ENCODE measurements at regions not wholly inside any gene's neighbourhood (a gene's known extent, or its start where the extent isn't known, plus 50 kb on each side); places are given as distances from the start of the nearest gene placed in this dataset.

DNA sequence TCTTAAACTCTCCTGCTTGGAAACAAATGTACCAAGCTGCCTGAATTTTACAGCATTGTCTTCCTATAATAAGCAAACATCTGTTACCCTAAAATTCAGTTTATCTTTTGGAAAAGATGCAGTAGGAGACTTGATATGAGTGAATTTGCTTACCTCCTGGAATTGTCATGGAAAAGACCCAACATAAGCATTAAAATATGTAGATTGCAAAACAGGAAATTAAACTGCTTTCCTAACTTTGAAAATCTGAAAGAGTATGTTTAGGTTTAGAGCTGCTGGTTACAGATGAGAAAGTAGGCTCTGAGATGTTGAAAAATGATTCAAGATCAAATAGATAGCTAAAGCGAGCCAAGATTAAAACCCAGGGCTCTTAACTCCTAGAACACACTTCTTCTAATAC is 316.5 kb downstream of the SOX11 start:
- no peak for DNase-seq

DNA sequence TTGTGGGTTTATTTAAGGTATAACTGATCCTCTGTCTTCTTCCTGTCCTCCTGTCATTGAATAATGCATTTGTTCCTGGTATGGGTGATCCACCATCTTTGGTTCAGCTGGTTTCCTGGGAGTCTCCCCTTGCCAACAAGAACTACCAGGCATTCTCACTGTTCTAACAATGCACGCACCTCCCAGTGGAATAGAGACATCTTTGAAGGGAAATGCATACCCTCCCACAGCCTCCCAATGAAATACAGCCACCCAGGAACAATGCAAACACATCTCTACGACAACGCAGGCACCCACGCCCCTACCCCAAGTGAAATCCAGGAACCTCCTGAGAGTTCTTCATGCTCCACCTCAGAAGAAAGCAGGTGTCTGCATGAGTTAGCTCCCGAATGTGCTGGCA is 318.0 kb downstream of the SOX11 start:
- DNase-seq, result no peak

DNA sequence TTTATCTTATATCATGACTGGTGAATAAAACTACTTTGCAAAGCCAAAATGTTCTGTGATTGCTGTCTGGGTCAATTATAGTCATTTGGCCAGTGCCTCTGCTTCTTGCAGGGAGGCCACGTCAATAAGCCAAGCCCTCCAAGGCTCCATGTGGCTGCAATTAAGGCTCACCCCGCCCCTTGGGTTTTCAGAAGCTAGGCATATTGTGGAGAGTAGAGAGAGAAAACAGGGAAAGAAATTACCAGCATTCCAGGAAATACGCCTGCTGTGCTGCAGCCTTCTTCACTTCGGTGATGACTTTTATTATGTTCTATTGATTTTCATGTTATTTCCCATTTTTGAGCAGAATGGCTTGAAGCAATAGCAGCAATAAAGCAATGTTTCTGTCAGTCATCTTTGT is 319.7 kb downstream of the SOX11 start:
- no peak for DNase-seq

DNA sequence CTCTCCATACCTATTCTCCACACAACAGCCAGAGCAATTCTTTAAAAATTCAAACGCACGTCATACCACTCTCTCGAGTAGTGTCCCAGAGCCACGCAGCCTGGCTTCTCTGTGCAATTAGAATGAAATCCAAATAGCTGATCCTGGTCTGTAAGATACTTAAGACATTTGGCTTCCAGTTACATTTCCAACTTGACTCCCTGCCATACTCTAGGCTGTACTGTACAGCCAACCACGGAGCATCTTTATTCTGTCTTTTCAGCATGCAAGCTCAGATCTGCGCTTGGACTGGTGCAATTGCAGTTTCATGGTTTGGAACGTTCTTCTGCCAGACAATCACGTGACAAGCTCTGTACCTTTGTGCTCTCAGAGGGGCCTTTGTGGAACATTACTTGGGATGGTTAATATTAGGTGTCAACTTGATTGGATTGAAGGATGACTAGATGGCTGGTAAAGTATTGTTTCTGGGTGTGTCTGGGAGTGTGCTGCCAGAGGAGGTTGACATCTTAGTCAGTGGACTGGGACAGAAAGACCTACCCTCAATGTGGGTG is 325.6 kb downstream of the SOX11 start:
- DNase-seq, result no peak

DNA sequence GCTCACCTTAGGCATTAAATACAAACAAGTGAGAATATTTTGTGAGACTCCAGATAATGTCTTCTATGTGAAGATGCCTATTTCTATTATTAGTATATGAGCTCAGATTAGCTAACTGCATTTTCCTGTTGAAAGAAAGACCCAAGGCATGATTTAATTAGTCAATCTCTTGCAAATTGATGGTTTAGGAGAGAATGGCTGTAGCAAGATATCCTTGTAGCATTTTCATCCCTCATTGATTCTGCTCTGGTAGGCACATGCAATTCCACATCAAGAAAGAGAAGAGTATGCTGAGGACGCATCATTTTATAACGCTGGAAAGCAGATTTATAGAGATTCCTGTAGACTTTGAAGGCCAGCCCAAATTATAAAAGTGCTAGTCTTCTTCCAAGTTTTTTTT is 332.0 kb downstream of the SOX11 start:
- DNase-seq, result no peak

DNA sequence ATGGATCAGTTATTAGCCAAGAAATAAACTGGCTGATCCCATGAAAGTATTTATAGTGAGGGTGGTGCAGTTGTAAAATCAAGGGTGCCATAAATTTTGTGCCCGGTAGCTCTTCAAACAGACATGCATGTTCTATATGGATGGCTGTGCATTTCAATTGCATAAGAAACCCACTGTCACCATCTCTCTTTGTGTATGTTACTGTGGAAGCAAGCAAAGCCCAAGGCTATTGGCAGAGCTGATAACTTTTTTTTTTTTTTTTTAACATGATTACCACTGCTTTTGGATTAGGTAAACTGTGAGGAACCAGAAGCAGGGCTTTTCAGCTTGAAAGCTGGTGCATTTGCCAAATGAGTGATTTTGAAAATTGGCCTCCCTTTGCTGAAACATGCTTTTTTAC is 332.6 kb downstream of the SOX11 start:
- DNase-seq, result no peak

DNA sequence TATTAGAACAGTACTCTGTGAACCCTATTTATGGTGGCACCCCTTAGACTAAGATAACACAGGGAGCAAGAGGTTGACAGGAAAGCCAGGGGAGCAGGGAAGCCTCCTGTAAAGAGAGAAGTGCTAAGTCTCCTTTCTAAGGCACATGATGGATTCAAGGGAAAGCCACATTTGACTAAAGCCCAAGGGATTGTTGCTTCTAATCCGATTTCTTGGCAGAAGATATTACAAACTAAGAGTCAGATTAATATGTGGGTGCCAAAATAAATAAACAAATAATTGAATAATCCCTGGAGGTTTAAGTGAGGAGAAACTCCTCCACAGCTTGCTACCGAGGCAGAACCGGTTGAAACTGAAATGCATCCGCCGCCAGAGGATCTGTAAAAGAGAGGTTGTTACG is 333.2 kb downstream of the SOX11 start:
- no peak for DNase-seq

DNA sequence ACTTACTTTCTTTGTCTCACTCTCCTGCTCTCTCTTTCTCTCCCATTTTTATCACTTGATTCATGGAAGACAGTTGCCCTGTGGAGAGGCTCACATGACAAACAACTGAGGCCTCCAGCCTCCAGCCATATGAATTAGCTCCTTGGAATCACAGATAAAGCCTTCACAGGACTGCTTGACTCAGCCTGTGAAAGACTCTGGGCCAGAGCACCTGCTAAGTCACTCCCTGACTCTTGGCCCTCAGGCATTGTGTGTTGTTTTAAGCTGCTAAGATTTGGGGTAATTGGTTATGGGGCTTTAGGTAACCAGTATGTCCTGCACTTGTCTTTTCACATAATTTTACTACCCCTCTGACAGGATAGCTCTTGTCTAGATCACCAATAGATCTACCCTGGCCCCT is 334.9 kb downstream of the SOX11 start:
- DNase-seq, result no peak

DNA sequence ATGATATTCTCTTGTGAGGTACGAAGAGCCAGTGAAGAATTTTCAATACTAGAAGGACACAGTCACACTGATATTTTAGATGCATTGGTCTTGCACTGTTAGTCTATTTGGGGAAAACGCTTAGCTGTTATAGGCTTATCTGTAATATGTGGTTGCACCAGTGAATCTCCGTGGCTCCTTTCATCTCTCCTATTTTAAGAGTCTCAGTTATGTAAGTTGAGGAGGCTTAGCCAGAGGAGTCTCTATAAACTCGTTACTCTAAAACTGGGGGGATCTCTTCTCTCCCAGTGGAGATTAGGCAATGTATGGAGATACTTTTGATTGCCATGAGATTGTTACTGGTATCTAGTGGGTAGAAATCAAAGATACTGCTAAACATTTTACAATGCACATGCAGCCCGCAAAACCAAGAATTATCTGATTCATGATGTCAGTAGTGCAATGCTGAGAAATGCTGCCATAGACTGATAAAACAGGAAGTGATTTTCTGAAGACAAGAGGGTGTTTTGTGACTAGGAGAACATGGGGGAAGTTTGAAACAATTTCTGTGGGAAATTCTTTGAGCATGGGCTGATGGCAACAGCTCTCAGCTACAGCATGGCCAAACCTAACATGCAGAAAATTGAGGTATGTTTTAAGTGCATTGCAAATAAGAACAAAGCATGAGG is 339.1 kb downstream of the SOX11 start:
- no peak for DNase-seq

DNA sequence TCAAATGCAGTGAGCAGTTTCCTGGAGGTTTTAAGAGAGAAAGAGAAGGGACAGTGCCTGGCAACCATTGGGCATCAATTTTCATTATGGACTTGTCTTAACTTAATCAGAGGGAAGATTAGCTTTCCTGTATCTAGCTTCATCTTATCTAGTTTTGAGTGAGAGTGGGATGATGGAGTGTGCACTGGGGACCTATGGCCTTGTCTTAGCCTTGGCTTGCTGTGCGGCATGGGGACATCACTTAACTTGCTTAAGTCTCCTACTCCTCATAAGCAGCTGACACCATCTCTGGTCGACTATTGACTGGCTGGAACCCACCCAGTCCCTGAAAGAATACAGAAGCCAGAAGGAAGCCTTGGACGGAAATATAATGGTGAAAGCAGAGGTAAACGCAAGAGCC is 344.0 kb downstream of the SOX11 start:
- DNase-seq, result no peak

DNA sequence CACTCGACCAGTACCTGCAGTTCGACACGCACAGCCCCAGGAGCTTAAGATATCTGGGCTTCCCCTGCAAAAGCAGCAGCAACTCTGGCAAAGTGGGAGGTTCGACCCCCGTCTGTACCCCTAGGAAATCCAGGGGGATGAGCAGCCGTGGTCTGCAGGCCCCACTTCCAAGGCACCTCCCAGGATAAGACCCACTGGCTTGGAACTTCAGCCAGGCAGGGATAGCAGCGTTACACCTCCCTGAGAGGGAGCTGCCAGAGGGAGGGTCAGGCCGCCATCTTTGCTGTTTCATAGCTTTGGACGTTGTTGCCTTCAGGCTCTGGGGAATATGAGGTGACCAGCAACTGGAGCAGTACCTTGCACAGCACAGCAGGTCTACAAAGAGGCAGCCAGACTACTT is 351.1 kb downstream of the SOX11 start:
- DNase-seq, result no peak

DNA sequence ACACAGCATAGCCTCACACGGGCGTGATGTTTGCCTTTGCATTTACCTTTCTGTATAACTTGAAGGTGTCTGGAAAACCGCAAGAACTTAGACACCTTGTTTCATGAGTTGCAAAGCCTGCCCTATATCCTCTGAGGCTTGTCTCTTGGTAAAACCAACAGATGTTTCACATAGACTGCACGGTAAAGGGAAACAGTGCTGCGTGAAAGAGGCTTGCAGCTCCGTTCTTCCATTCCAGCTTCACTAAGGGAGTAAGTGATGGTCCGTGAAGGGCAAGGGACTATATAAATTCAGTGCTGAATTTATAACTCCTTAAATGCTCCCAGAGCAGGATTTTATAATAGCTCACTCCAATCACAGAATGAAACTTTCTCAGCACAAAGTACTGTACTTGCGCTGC is 360.5 kb downstream of the SOX11 start:
- no peak for DNase-seq

DNA sequence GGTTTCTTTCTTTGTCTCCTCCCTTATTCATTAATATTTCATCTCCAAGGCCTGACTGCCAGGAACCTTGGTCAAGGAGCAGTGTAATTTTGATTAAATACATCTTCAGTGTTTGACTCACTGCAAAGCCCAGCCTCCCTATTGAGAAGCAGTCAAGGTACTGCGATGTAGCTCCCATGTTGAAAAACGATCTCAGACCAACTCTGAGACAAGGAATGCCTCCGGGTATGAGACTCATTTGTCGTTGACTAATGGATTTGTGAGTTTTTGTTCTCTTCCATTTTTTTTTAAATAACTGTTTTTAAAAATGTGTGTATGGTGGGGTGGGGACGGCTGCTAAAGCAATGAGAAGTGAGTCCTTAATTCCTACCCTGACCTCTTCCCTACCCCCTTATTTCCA is 361.6 kb downstream of the SOX11 start:
- DNase-seq, result no peak

DNA sequence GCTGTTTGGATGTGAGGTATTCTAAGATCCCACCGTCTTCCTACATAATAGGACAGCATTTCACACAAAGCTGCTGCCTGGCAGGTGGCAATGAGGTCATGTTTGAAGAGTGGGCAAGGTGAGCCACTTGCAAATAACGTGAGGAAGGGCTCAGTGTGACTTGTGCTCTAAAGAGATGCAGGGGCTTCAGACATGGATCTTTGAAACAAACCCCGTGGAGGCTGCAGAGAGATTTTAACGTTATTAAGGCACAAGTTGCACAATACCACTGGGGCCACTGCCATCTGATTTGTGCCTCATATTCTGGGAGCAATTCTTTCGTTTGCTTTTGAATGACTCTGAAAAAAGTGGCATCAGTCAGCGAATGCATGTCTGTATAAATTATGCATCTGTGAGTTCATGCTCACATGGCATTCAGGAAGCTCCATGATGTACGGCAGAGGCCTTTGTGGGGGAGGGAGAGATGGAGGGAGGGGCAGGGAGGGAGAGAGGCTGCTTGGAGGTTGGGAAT is 362.0 kb downstream of the SOX11 start:
- no peak for DNase-seq

DNA sequence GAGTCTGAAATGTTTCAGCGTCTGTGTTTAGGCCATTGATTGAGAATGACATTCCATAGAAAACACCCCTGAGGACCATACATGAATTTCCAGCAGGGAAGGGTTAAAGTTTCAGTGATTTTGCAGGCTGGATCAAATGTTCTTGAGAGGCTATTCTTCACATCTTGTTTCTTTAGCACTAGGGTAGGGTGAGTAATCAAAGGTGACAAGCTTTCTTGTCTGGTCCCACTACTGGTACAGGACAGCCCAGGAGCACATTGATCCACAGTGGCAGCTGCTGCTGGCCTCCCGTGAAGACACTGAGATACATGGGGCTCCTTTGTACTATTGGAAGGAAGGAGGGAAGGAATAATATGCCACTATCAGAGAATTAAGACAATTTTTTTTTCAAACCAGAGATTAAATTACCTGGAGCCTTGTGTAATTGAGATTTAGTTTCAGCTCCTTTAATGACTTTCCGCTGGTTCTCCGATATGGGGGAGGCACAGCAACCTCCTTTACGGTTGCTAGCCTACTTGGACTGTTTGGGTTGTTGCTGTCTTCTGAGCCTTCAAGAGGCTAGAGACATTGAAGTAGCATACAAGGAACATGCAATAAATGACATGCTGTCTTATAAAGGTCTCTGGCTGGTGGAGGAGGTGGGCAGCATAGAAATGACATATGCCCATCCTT is 368.9 kb downstream of the SOX11 start:
- no peak for DNase-seq

DNA sequence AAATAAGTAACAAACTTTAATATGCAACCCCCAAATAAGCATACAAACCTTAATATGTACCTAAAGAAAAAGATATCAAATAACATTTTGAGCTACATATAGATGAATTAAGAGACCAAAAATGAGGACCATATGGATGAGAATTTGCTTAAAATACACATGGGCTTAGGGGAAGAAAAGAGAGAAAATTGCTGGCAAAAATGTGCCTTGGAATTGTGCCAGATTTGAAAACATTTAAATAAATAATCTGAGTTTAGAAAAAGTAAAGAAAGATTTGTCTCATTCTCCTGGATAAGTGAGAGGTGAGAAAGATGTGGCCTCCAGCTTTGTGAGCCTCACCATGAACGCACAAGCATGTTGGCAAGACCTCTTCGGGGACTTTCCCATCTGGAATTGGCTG is 372.6 kb downstream of the SOX11 start:
- DNase-seq, result no peak

DNA sequence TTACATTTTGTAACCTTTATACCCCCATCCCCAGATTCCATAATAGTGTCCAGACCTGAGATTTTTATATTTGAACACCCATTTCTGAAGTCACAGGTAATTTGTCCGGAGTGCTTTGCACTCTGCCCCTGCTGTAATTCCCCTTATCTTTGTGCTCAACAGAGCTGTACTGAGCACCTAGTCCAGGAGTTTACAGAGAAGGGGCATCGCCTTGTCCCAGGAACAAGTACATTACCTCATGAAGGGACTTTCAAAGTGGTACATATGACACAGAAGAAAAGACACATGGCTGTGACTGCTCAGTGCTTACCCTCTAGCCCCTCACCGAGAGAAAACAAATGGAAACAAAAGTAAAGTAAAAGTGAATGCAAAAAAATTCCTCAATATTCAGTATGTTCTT is 373.5 kb downstream of the SOX11 start:
- no peak for DNase-seq

DNA sequence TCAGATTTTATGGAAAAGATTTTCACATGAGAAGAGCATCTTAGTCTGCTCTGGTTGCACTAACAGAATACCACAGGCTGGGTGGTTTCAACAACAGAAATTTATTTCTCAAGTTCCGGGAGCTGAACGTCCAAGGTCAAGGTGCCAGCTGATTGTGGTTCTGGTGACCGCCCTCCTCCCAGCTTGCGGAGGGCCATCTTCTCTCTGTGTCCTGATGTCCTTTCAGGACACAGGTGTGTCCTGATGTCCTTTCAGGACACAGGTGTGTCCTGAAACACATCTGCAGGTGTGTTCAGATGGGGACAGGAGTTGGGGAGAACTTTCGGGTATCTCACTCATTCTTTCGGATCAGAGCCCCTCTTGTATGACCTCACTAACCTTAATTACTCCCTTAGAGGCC is 374.9 kb downstream of the SOX11 start:
- no peak for DNase-seq

DNA sequence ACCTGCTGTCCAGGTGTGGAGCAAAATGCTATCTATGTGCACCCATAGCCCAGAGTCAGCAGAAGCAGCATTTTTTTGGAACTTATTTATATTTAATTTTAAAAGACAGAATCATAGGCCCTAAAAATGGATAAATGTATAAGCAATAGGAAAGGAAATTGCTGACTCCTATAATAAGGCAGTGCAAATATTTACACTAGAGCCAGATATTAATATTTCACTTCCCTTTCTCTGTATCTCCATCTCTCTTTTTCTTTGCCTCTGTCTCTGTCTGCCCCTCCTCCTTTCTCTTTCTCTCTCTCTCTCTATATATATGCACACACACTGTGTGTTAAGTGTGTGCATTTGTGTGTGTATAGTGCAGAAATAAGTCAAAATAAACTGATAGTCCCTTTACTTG is 375.6 kb downstream of the SOX11 start:
- no peak for DNase-seq

DNA sequence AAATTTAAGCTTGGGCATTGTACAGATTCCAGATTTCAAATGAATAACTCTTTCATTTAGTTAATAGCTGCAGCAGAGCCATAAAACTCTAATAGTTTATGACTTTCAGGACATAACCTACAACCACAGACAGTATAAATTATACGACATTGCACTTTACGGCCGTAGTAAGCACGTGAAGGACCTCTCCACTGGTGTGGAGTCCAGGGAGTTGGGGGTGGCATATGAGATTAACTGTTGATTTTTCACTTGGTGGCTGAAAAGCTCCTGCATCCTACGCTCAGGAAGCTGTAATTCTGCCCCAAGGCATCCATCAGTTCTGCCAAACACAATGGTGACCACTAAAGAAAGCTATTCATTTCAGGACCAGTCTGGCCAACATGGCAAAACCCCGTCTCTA is 376.2 kb downstream of the SOX11 start:
- no peak for DNase-seq

DNA sequence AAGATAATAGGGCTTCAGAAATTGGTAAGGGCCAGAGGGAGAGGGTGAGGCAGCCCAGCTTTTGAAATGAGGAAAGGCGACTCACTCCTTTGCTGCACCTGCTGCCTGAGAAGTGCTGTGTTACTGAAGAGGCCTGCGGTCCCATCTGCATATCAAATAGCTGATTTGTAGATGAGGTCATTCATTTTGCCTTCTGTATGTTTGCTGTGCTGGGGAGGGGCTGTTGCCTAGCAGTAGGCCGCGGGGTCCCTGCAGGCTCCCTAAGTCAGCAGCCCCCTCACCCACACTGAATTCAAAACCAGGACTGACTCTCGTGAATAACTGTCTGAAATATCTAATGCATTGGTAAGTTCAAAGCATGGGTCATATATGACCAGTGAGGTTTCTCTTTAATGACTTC is 377.2 kb downstream of the SOX11 start:
- no peak for DNase-seq

DNA sequence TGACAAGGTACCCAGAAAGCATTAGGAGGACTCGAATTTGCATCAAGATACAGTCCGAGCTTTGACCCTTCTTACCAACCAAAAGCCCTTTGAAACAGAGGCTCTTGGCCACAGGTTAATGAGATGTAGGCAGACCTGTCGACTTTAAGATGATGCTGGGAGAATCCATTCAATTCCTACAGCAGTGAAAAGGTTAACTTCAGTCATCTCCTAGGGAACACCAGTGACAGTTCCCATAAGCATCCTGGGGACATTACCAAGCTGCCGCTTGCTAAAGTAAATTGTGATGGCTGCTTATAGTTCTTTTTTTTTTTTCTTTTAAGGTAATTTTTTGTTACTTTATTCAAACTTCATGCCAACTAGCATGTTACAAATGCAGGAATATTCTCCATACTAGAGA is 379.3 kb downstream of the SOX11 start:
- DNase-seq, result no peak

DNA sequence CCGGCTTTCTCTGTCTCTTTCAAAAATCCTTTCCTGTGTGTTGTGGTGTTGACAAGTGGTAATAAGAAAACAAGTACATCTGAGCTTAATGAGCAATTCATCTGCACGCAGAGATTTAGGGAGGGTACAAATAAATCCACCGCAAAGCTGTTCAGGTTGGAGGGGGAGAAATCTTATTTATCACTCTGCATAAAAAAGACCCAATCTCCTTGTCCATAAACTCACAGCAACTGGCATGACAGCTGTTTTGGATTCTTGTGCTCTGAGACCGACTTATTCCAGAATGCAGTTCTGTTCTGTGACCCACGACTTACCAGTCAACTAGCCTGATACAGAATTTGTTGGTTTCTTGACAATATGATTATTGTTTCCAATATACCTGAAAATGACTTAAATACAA is 380.1 kb downstream of the SOX11 start:
- no peak for DNase-seq

DNA sequence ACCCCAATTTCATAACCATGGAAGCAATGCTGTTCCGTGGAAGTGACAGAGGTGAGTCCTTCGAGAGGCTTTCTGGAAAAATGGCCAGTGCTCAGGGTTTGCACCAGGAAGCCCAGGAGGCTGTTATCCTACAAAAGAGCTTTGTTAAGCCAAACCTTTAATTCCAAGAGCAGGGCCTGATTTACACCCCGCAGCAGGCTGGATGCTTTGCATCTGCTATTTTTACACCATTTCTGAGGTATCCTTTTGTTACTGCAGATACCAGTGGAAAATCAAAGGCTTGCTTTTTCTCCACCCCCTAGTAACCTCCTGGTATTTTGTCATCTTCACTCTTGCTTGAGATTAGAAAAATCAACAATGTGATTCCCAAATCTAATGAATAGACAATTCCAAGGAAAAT is 380.6 kb downstream of the SOX11 start:
- DNase-seq, result no peak

Data from activated naive CD4-positive, alpha-beta T cell treated with Interleukin-2 at 50 U/mL for 16 hours (primary cell).